ENCODE measurements at regions not wholly inside any gene's neighbourhood (a gene's known extent, or its start where the extent isn't known, plus 50 kb on each side); places are given as distances from the start of the nearest gene placed in this dataset.

DNA sequence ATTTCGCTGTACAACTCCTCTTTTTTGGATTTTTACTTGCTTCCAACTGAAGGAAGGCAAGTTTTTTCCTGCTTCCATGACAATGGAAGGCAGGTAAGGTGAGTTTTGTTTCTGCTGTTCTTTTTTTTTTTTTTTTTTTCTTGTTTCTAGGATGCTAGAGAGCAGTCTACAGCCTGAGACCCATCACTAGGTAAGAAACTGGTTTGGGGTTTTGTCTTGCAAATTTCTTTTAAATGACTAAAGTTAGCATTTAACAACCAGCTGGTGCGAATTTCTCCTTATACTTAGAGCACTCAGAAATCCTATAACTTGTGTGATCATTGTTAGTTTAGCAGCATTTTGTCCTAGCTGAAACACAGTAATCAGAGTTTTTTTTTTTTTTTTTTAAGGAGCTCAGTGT, 378.4 kb upstream of the CNKSR2 start:
- TF ChIP-seq, protein P1, sequence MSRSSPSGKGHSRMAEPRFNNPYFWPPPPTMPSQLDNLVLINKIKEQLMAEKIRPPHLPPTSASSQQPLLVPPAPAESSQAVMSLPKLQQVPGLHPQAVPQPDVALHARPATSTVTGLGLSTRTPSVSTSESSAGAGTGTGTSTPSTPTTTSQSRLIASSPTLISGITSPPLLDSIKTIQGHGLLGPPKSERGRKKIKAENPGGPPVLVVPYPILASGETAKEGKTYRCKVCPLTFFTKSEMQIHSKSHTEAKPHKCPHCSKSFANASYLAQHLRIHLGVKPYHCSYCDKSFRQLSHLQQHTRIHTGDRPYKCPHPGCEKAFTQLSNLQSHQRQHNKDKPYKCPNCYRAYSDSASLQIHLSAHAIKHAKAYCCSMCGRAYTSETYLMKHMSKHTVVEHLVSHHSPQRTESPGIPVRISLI (tag by site-specific recombination; IDR thresholded peaks at IDR 0.05) = no peak
- TF ChIP-seq, protein P2, sequence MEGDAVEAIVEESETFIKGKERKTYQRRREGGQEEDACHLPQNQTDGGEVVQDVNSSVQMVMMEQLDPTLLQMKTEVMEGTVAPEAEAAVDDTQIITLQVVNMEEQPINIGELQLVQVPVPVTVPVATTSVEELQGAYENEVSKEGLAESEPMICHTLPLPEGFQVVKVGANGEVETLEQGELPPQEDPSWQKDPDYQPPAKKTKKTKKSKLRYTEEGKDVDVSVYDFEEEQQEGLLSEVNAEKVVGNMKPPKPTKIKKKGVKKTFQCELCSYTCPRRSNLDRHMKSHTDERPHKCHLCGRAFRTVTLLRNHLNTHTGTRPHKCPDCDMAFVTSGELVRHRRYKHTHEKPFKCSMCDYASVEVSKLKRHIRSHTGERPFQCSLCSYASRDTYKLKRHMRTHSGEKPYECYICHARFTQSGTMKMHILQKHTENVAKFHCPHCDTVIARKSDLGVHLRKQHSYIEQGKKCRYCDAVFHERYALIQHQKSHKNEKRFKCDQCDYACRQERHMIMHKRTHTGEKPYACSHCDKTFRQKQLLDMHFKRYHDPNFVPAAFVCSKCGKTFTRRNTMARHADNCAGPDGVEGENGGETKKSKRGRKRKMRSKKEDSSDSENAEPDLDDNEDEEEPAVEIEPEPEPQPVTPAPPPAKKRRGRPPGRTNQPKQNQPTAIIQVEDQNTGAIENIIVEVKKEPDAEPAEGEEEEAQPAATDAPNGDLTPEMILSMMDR (tag by site-specific recombination; IDR thresholded peaks at IDR 0.05) = no peak
- TF ChIP-seq, protein P3, sequence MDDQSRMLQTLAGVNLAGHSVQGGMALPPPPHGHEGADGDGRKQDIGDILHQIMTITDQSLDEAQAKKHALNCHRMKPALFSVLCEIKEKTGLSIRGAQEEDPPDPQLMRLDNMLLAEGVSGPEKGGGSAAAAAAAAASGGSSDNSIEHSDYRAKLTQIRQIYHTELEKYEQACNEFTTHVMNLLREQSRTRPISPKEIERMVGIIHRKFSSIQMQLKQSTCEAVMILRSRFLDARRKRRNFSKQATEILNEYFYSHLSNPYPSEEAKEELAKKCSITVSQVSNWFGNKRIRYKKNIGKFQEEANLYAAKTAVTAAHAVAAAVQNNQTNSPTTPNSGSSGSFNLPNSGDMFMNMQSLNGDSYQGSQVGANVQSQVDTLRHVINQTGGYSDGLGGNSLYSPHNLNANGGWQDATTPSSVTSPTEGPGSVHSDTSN (CRISPR knock-in tag; IDR thresholded peaks at IDR 0.05) = no peak
